ENCODE measurements at regions not wholly inside any gene's neighbourhood (a gene's known extent, or its start where the extent isn't known, plus 50 kb on each side); places are given as distances from the start of the nearest gene placed in this dataset.
"Not testable (repeated sequence)": the region's sequence is repeated elsewhere in the genome, so short reads cannot be mapped to it uniquely, and the experiment has no call there.

GRCh38 chr13:20301403-20302071 lies 69.4 kb upstream of the GJB6 start:
- 19% methylated on average over 45 of the region's 56 CpGs for whole genome bisulfite sequencing (ENCODE audit: insufficient coverage)
- peaks cover 0 to 11% (median 5%) of the 10 kb centered on the region in 4 experiments for H3K4me1 ChIP-seq (ENCODE audit: control extremely low read depth in 1 of 4, control insufficient read depth in 4 of 4, insufficient read depth in 4 of 4, low read length in 3 of 4)
- no peak overlapping the region for H3K27ac ChIP-seq (ENCODE audit: insufficient read depth in 1 of 2, low read depth in 1 of 2, low read length in 2 of 2, poor library complexity in 1 of 2, severe bottlenecking in 2 of 2)
- ChIA-PET CTCF (no interaction called here), POLR2A (no interaction called here)
- no peaks in the 10 kb centered on the region for H3K9me3 ChIP-seq (ENCODE audit: control extremely low read depth in 1 of 5, control insufficient read depth in 4 of 5, insufficient read depth in 2 of 5, low read depth in 1 of 5, low read length in 4 of 5)
- H3K36me3 ChIP-seq (ENCODE audit: control insufficient read depth in 4 of 4, insufficient read depth in 4 of 4, low read length in 3 of 4): no peaks in the 10 kb centered on the region
- H3K27me3 ChIP-seq (replicated peaks in 2 of 5; ENCODE audit: control insufficient read depth in 4 of 5, insufficient read depth in 5 of 5, low read length in 4 of 5): peaks cover 3 to 55% (median 27%) of the 10 kb centered on the region in 5 experiments
- DNase-seq: peak in 2 of 3 donors; percentile 2 to 8
- peak overlapping the region in 5 of 7 experiments; percentile 35 to 67 (median 56) for H3K4me3 ChIP-seq (ENCODE audit: control insufficient read depth in 1 of 7, extremely low read depth in 1 of 7, insufficient read depth in 4 of 7, low read depth in 2 of 7, low read length in 6 of 7)

- Histone ChIP-seq H3K27me3 (replicated peaks in 2 of 5; ENCODE audit: control insufficient read depth in 4 of 5, insufficient read depth in 5 of 5, low read length in 4 of 5) (peaks cover 3 to 55% (median 27%) of the 10 kb centered on the region in 5 experiments), H3K9me3 (ENCODE audit: control extremely low read depth in 1 of 5, control insufficient read depth in 4 of 5, insufficient read depth in 2 of 5, low read depth in 1 of 5, low read length in 4 of 5) (no peaks in the 10 kb centered on the region), H3K4me1 (ENCODE audit: control extremely low read depth in 1 of 4, control insufficient read depth in 4 of 4, insufficient read depth in 4 of 4, low read length in 3 of 4) (peaks cover 0 to 11% (median 5%) of the 10 kb centered on the region in 4 experiments), H3K36me3 (ENCODE audit: control insufficient read depth in 4 of 4, insufficient read depth in 4 of 4, low read length in 3 of 4) (no peaks in the 10 kb centered on the region), H3K27ac (ENCODE audit: insufficient read depth in 1 of 2, low read depth in 1 of 2, low read length in 2 of 2, poor library complexity in 1 of 2, severe bottlenecking in 2 of 2) (no peak overlapping the region), H3K4me3 (ENCODE audit: control insufficient read depth in 1 of 7, extremely low read depth in 1 of 7, insufficient read depth in 4 of 7, low read depth in 2 of 7, low read length in 6 of 7) (peak overlapping the region in 4 of 7 experiments; percentile 35 to 62 (median 55))
- 85% methylated on average over 4 of the region's 7 CpGs for WGBS (ENCODE audit: insufficient coverage)
- ChIA-PET CTCF (no interaction called here), POLR2A (no interaction called here)
- DNase-seq: no peak
These were observed 68.9 kb upstream of the GJB6 start for GRCh38 chr13:20301015-20301402.

- WGBS (ENCODE audit: insufficient coverage): 67% methylated on average over 1 of the region's 3 CpGs
- Histone ChIP-seq H3K27me3 (replicated peaks in 2 of 5; ENCODE audit: control insufficient read depth in 4 of 5, insufficient read depth in 5 of 5, low read length in 4 of 5) (peaks cover 3 to 40% (median 17%) of the 10 kb centered on the region in 5 experiments), H3K4me3 (ENCODE audit: control insufficient read depth in 1 of 7, extremely low read depth in 1 of 7, insufficient read depth in 4 of 7, low read depth in 2 of 7, low read length in 6 of 7) (no peak overlapping the region), H3K36me3 (ENCODE audit: control insufficient read depth in 4 of 4, insufficient read depth in 4 of 4, low read length in 3 of 4) (no peaks in the 10 kb centered on the region), H3K27ac (ENCODE audit: insufficient read depth in 1 of 2, low read depth in 1 of 2, low read length in 2 of 2, poor library complexity in 1 of 2, severe bottlenecking in 2 of 2) (no peak overlapping the region), H3K4me1 (ENCODE audit: control extremely low read depth in 1 of 4, control insufficient read depth in 4 of 4, insufficient read depth in 4 of 4, low read length in 3 of 4) (peaks cover 0 to 11% (median 5%) of the 10 kb centered on the region in 4 experiments), H3K9me3 (ENCODE audit: control extremely low read depth in 1 of 5, control insufficient read depth in 4 of 5, insufficient read depth in 2 of 5, low read depth in 1 of 5, low read length in 4 of 5) (no peaks in the 10 kb centered on the region)
- ChIA-PET CTCF (no interaction called here), POLR2A (no interaction called here)
- DNase-seq: no peak
These were observed 65.1 kb upstream of the GJB6 start for GRCh38 chr13:20297181-20297580.

GRCh38 chr13:20295956-20296355 lies 63.8 kb upstream of the GJB6 start:
- Histone ChIP-seq H3K36me3 (ENCODE audit: control insufficient read depth in 4 of 4, insufficient read depth in 4 of 4, low read length in 3 of 4) (no peaks in the 10 kb centered on the region), H3K4me3 (ENCODE audit: control insufficient read depth in 1 of 7, extremely low read depth in 1 of 7, insufficient read depth in 4 of 7, low read depth in 2 of 7, low read length in 6 of 7) (no peak overlapping the region), H3K9me3 (ENCODE audit: control extremely low read depth in 1 of 5, control insufficient read depth in 4 of 5, insufficient read depth in 2 of 5, low read depth in 1 of 5, low read length in 4 of 5) (no peaks in the 10 kb centered on the region), H3K4me1 (ENCODE audit: control extremely low read depth in 1 of 4, control insufficient read depth in 4 of 4, insufficient read depth in 4 of 4, low read length in 3 of 4) (no peaks in the 10 kb centered on the region), H3K27ac (ENCODE audit: insufficient read depth in 1 of 2, low read depth in 1 of 2, low read length in 2 of 2, poor library complexity in 1 of 2, severe bottlenecking in 2 of 2) (no peak overlapping the region), H3K27me3 (replicated peaks in 2 of 5; ENCODE audit: control insufficient read depth in 4 of 5, insufficient read depth in 5 of 5, low read length in 4 of 5) (peaks cover 0 to 27% (median 13%) of the 10 kb centered on the region in 5 experiments)
- no peak for DNase-seq
- 86% methylated on average over 6 of the region's 8 CpGs for WGBS (ENCODE audit: insufficient coverage)
- POLR2A ChIA-PET: no interaction called here
- CTCF ChIA-PET: no interaction called here

- H3K36me3 ChIP-seq (ENCODE audit: control insufficient read depth in 4 of 4, insufficient read depth in 4 of 4, low read length in 3 of 4): no peaks in the 10 kb centered on the region
- POLR2A ChIA-PET: no interaction called here
- peaks cover 0 to 15% (median 8%) of the 10 kb centered on the region in 5 experiments for H3K27me3 ChIP-seq (replicated peaks in 2 of 5; ENCODE audit: control insufficient read depth in 4 of 5, insufficient read depth in 5 of 5, low read length in 4 of 5)
- DNase-seq: no peak
- no peak overlapping the region for H3K27ac ChIP-seq (ENCODE audit: insufficient read depth in 1 of 2, low read depth in 1 of 2, low read length in 2 of 2, poor library complexity in 1 of 2, severe bottlenecking in 2 of 2)
- no peaks in the 10 kb centered on the region for H3K4me1 ChIP-seq (ENCODE audit: control extremely low read depth in 1 of 4, control insufficient read depth in 4 of 4, insufficient read depth in 4 of 4, low read length in 3 of 4)
- no peaks in the 10 kb centered on the region for H3K9me3 ChIP-seq (ENCODE audit: control extremely low read depth in 1 of 5, control insufficient read depth in 4 of 5, insufficient read depth in 2 of 5, low read depth in 1 of 5, low read length in 4 of 5)
- 66% methylated on average over 3 of the region's 3 CpGs for WGBS (ENCODE audit: insufficient coverage)
- CTCF ChIA-PET: interaction anchor here (1.3 kb wide), 1 partner anchor 18 kb away, joined by 3 read pairs; no protein-coding TSS in a partner anchor
- H3K4me3 ChIP-seq (ENCODE audit: control insufficient read depth in 1 of 7, extremely low read depth in 1 of 7, insufficient read depth in 4 of 7, low read depth in 2 of 7, low read length in 6 of 7): no peak overlapping the region
These were observed 62.4 kb upstream of the GJB6 start for GRCh38 chr13:20294497-20294896.

GRCh38 chr13:20292301-20292700 lies 60.2 kb upstream of the GJB6 start:
- H3K4me1 ChIP-seq (ENCODE audit: control extremely low read depth in 1 of 4, control insufficient read depth in 4 of 4, insufficient read depth in 4 of 4, low read length in 3 of 4); CTCF ChIA-PET; POLR2A ChIA-PET; DNase-seq; H3K36me3 ChIP-seq (ENCODE audit: control insufficient read depth in 4 of 4, insufficient read depth in 4 of 4, low read length in 3 of 4); H3K4me3 ChIP-seq (ENCODE audit: control insufficient read depth in 1 of 7, extremely low read depth in 1 of 7, insufficient read depth in 4 of 7, low read depth in 2 of 7, low read length in 6 of 7); H3K27me3 ChIP-seq (replicated peaks in 2 of 5; ENCODE audit: control insufficient read depth in 4 of 5, insufficient read depth in 5 of 5, low read length in 4 of 5); H3K27ac ChIP-seq (ENCODE audit: insufficient read depth in 1 of 2, low read depth in 1 of 2, low read length in 2 of 2, poor library complexity in 1 of 2, severe bottlenecking in 2 of 2); H3K9me3 ChIP-seq (ENCODE audit: control extremely low read depth in 1 of 5, control insufficient read depth in 4 of 5, insufficient read depth in 2 of 5, low read depth in 1 of 5, low read length in 4 of 5): not testable (repeated sequence)
- 100% methylated on average over 4 of the region's 30 CpGs for WGBS (ENCODE audit: insufficient coverage)

GRCh38 chr13:20291675-20292074 lies 59.6 kb upstream of the GJB6 start:
- no peak for DNase-seq
- ChIA-PET POLR2A (no interaction called here), CTCF (no interaction called here)
- no peaks in the 10 kb centered on the region for H3K4me1 ChIP-seq (ENCODE audit: control extremely low read depth in 1 of 4, control insufficient read depth in 4 of 4, insufficient read depth in 4 of 4, low read length in 3 of 4)
- H3K9me3 ChIP-seq (ENCODE audit: control extremely low read depth in 1 of 5, control insufficient read depth in 4 of 5, insufficient read depth in 2 of 5, low read depth in 1 of 5, low read length in 4 of 5): peaks cover 0 to 10% (median 5%) of the 10 kb centered on the region in 5 experiments
- no peak overlapping the region for H3K4me3 ChIP-seq (ENCODE audit: control insufficient read depth in 1 of 7, extremely low read depth in 1 of 7, insufficient read depth in 4 of 7, low read depth in 2 of 7, low read length in 6 of 7)
- no peak overlapping the region for H3K27ac ChIP-seq (ENCODE audit: insufficient read depth in 1 of 2, low read depth in 1 of 2, low read length in 2 of 2, poor library complexity in 1 of 2, severe bottlenecking in 2 of 2)
- H3K36me3 ChIP-seq (ENCODE audit: control insufficient read depth in 4 of 4, insufficient read depth in 4 of 4, low read length in 3 of 4): no peaks in the 10 kb centered on the region
- H3K27me3 ChIP-seq (replicated peaks in 2 of 5; ENCODE audit: control insufficient read depth in 4 of 5, insufficient read depth in 5 of 5, low read length in 4 of 5): peaks cover 0 to 1% (median 0%) of the 10 kb centered on the region in 5 experiments
- WGBS (ENCODE audit: insufficient coverage): 91% methylated on average over 2 of the region's 5 CpGs
